GM18526 (cell line): ENCODE measurements at regions not wholly inside any gene's neighbourhood (a gene's known extent, or its start where the extent isn't known, plus 50 kb on each side); places are given as distances from the start of the nearest gene placed in this dataset.

Experiments used
- POLR2A ChIP-seq: IDR thresholded peaks from 3 replicates; pipeline ENCODE4 v1.6.1; 2011; ENCODE audit not compliant: insufficient read length; ENCODE audit errors: extremely low read depth

- TF ChIP-seq POLR2A = no peak
These were observed 90.0 kb upstream of the PCDH10 start for GRCh38 chr4:133059117-133059516.

GRCh38 chr4:133062851-133063250, 86.2 kb upstream of the PCDH10 start:
- TF ChIP-seq POLR2A = no peak

DNA sequence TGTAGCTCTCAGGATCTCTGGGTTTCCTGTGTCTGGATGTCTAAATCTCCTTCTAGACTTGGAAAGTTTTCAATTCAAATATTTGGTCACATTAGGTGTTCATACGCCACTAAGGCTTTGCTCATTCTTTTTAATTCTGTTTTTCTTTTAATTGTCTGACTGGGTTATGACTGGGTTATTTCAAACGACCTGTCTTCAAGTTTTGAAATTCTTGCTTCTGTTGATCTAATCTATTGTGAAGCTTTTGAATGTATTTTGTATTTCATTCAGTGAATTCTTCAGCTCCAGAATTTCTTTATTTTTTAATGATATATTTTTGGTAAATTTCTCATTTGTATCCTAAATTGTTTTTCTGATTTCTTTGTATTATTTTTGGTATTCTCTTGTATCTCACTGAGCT, 81.0 kb upstream of the PCDH10 start:
- no peak for TF ChIP-seq POLR2A

- TF ChIP-seq POLR2A = no peak
These were observed 67.8 kb upstream of the PCDH10 start for GRCh38 chr4:133081246-133081645.

GRCh38 chr4:133084421-133084820, 64.7 kb upstream of the PCDH10 start:
- no peak for TF ChIP-seq POLR2A

DNA sequence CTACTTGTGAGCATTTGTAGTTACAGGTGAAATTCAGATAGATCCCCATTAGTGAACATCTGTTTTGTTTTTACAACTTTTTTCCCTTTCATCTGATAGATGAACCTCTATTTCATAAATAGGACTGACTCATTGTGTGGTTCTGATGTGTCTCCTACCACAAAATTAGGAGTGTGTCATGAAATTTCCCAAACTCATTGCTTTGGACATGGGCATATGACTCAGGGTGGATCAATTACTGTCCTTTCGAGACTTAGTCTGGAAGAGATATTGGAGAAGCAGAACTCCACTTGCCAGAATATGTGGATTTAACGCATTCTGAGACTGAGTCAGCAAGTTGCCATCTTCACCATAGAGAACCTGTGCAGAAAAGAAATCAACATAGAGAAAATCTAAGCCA, 53.5 kb upstream of the PCDH10 start:
- no peak for TF ChIP-seq POLR2A

DNA sequence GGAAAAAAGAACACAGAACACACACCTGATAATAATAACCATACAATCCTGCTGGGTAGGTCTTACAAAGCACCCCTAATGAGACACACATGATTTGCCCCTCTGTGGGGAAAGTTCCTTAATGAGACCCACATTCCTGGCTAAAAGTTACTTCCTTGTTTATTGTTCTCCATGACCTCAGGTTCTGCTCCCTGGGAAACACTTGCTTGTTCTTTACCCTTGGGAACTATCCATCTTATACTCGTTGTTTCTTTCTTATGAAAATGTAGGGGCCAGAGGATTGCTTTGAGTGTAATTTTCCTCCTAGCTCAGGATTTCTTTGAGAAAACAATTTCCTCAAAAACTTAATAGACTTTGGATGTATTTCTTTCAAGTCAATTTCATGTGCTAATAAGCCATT, 52.1 kb upstream of the PCDH10 start:
- TF ChIP-seq POLR2A = no peak
